ENCODE measurements at regions not wholly inside any gene's neighbourhood (a gene's known extent, or its start where the extent isn't known, plus 50 kb on each side); places are given as distances from the start of the nearest gene placed in this dataset.

DNA sequence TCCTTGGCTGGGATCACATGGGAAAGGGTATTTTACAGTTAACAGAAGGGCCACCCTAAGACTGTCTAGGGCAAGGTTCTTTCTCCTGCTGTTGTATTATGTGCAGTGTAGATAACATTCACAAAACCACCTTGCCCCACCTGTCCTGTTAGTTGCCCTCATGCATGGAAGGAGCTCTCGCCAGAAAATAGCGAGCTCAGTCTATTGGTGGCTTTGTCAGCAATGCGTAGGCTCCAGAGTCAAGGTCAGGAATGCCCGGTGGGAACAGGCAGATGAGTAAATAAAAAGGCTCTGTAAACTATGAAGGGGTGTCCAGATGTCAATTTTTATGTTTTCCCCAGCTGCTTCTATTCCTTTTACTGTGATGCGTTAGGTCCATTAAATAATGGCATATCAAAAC lies 107.1 kb upstream of the WDR11 start:
- TF ChIP-seq POLR2A (IDR thresholded peaks at IDR 0.05) = no peak
- no peak for TF ChIP-seq CTCF (IDR thresholded peaks at IDR 0.05)

Measured in stomach (tissue), 4 donors.